HEK293 (cell line): ENCODE measurements at regions not wholly inside any gene's neighbourhood (a gene's known extent, or its start where the extent isn't known, plus 50 kb on each side); places are given as distances from the start of the nearest gene placed in this dataset.

ENCODE experiments used
- CTCF ChIA-PET: fragments of 350-600 bp; formaldehyde crosslinking; extraction: SDS; loops from one replicate; lab custom pipeline; 2021; ENCODE audit warnings: antibody characterized with exemption; lab: Yijun Ruan, JAX
- POLR2A ChIA-PET: fragments of 300-600 bp; formaldehyde crosslinking; extraction: SDS; loops from one replicate; lab custom pipeline; 2020; ENCODE audit warnings: antibody characterized with exemption, inconsistent platforms; lab: Yijun Ruan, JAX
- H3K27ac ChIP-seq: fragments of 200-500 bp; sonication (Bioruptor generic); 2 replicates; pipeline ENCODE4 v1.5.1; 2014; ENCODE audit warnings: low read depth, low read length, control low read depth, inconsistent platforms; ENCODE audit errors: extremely low read depth
- H3K36me3 ChIP-seq, 2 experiments: fragments of 200-500 bp in 1 of 2; sonication (Bioruptor generic) in 1 of 2; 1 replicate in 1 of 2; 2 replicates in 1 of 2; pipeline ENCODE4 v1.5.1; 2014 to 2017; ENCODE audit warnings: inconsistent platforms in 2 of 2, low read length in 2 of 2; ENCODE audit not compliant: control insufficient read depth in 2 of 2, insufficient read depth in 1 of 2
- H3K4me1 ChIP-seq: fragments of 200-500 bp; sonication (Bioruptor generic); 2 replicates; pipeline ENCODE4 v1.5.1; 2014; ENCODE audit warnings: mild to moderate bottlenecking, low read length, inconsistent platforms; ENCODE audit not compliant: control insufficient read depth, insufficient read depth
- H3K4me3 ChIP-seq: 2 replicates; pipeline ENCODE4 v1.5.1; 2011; ENCODE audit warnings: low read depth, mild to moderate bottlenecking, control low read depth, low read length, moderate library complexity
- H3K9me3 ChIP-seq: fragments of 200-500 bp; sonication (Bioruptor generic); 2 replicates; pipeline ENCODE4 v1.5.1; 2014; ENCODE audit warnings: low read depth, low read length, inconsistent platforms; ENCODE audit not compliant: control insufficient read depth, insufficient read depth
- GFI1B ChIP-seq: fragments of 450-650 bp; formaldehyde crosslinking; IDR thresholded peaks from 2 replicates; pipeline ENCODE4 v1.5.1; 2016; ENCODE audit warnings: missing biosample characterization, missing genetic modification characterization
- YY1 ChIP-seq: fragments of 450-650 bp; formaldehyde crosslinking; IDR thresholded peaks from 2 replicates; pipeline ENCODE4 v1.5.1; 2018; ENCODE audit warnings: missing biosample characterization, missing genetic modification characterization
- ZBTB17 ChIP-seq: fragments of 450-650 bp; formaldehyde crosslinking; IDR thresholded peaks from 2 replicates; pipeline ENCODE4 v1.5.1; 2016; ENCODE audit warnings: missing biosample characterization, missing genetic modification characterization
- ZFP3 ChIP-seq: fragments of 450-650 bp; formaldehyde crosslinking; IDR thresholded peaks from 2 replicates; pipeline ENCODE4 v1.5.1; 2016; ENCODE audit warnings: low read depth, missing biosample characterization, missing genetic modification characterization
- ZNF132 ChIP-seq: fragments of 450-650 bp; formaldehyde crosslinking; IDR thresholded peaks from 2 replicates; pipeline ENCODE4 v1.5.1; 2017; ENCODE audit warnings: missing biosample characterization, missing genetic modification characterization, borderline replicate concordance
- ZNF184 ChIP-seq: fragments of 450-650 bp; IDR thresholded peaks from 2 replicates; pipeline ENCODE4 v1.5.1; 2018; ENCODE audit warnings: missing biosample characterization, mild to moderate bottlenecking, missing genetic modification characterization
- ZNF202 ChIP-seq: fragments of 450-650 bp; formaldehyde crosslinking; IDR thresholded peaks from 2 replicates; pipeline ENCODE4 v1.5.1; 2016; ENCODE audit warnings: missing biosample characterization, missing genetic modification characterization, borderline replicate concordance
- ZNF23 ChIP-seq: fragments of 450-650 bp; formaldehyde crosslinking; IDR thresholded peaks from 2 replicates; pipeline ENCODE4 v1.5.1; 2016; ENCODE audit warnings: missing biosample characterization, missing genetic modification characterization, borderline replicate concordance
- ZNF274 ChIP-seq, 2 experiments: fragments of 200-500 bp in 1 of 2; fragments of 450-650 bp in 1 of 2; sonication (Bioruptor generic) in 1 of 2; formaldehyde crosslinking in 1 of 2; IDR thresholded peaks; 2 replicates each; pipeline versions ENCODE4 v1.5.1 to v1.6.1; 2014 to 2016; ENCODE audit warnings: borderline replicate concordance in 1 of 2, inconsistent platforms in 1 of 2, low read length in 1 of 2, missing biosample characterization in 1 of 2, missing genetic modification characterization in 1 of 2
- ZNF404 ChIP-seq: fragments of 450-650 bp; formaldehyde crosslinking; IDR thresholded peaks from 2 replicates; pipeline ENCODE4 v1.5.1; 2017; ENCODE audit warnings: missing biosample characterization, missing genetic modification characterization
- ZNF426 ChIP-seq: fragments of 450-650 bp; formaldehyde crosslinking; IDR thresholded peaks from 2 replicates; pipeline ENCODE4 v1.5.1; 2017; ENCODE audit warnings: missing biosample characterization, missing genetic modification characterization, mild to moderate bottlenecking, inconsistent platforms, moderate library complexity
- ZNF501 ChIP-seq: fragments of 450-650 bp; formaldehyde crosslinking; IDR thresholded peaks from 2 replicates; pipeline ENCODE4 v1.5.1; 2016; ENCODE audit warnings: missing biosample characterization, missing genetic modification characterization
- ZNF561 ChIP-seq: fragments of 450-650 bp; IDR thresholded peaks from 2 replicates; pipeline ENCODE4 v1.5.1; 2018; ENCODE audit warnings: missing biosample characterization, missing genetic modification characterization, borderline replicate concordance
- ZNF600 ChIP-seq: fragments of 450-650 bp; formaldehyde crosslinking; IDR thresholded peaks from 2 replicates; pipeline ENCODE4 v1.5.1; 2016; ENCODE audit warnings: missing biosample characterization, missing genetic modification characterization
- ZNF677 ChIP-seq: fragments of 450-650 bp; IDR thresholded peaks from 2 replicates; pipeline ENCODE4 v1.5.0; 2018; ENCODE audit warnings: missing biosample characterization, mild to moderate bottlenecking, missing genetic modification characterization, moderate library complexity
- ZNF76 ChIP-seq: fragments of 450-650 bp; formaldehyde crosslinking; IDR thresholded peaks from 2 replicates; pipeline ENCODE4; 2016; ENCODE audit warnings: low read depth, missing biosample characterization, missing genetic modification characterization, borderline replicate concordance
- ZNF837 ChIP-seq: fragments of 450-650 bp; formaldehyde crosslinking; IDR thresholded peaks from 2 replicates; pipeline ENCODE4 v1.5.1; 2016; ENCODE audit warnings: missing biosample characterization, missing genetic modification characterization
- TF ChIP-seq, protein P1 (sequence below): fragments of 450-650 bp; formaldehyde crosslinking; IDR thresholded peaks from 2 replicates; pipeline ENCODE4 v1.5.1; 2017; ENCODE audit warnings: missing biosample characterization, mild to moderate bottlenecking, missing genetic modification characterization, moderate library complexity
- TF ChIP-seq, protein P2 (sequence below): fragments of 450-650 bp; formaldehyde crosslinking; IDR thresholded peaks from 2 replicates; pipeline ENCODE4 v1.5.1; 2016; ENCODE audit warnings: missing biosample characterization, missing genetic modification characterization
- TF ChIP-seq, protein P3 (sequence below): fragments of 450-650 bp; formaldehyde crosslinking; IDR thresholded peaks from 2 replicates; pipeline ENCODE4 v1.5.1; 2016; ENCODE audit warnings: missing biosample characterization, missing genetic modification characterization
- TF ChIP-seq, protein P4 (sequence below): fragments of 450-650 bp; formaldehyde crosslinking; IDR thresholded peaks from 2 replicates; pipeline ENCODE4 v1.5.1; 2017; ENCODE audit warnings: missing biosample characterization, missing genetic modification characterization

DNA sequence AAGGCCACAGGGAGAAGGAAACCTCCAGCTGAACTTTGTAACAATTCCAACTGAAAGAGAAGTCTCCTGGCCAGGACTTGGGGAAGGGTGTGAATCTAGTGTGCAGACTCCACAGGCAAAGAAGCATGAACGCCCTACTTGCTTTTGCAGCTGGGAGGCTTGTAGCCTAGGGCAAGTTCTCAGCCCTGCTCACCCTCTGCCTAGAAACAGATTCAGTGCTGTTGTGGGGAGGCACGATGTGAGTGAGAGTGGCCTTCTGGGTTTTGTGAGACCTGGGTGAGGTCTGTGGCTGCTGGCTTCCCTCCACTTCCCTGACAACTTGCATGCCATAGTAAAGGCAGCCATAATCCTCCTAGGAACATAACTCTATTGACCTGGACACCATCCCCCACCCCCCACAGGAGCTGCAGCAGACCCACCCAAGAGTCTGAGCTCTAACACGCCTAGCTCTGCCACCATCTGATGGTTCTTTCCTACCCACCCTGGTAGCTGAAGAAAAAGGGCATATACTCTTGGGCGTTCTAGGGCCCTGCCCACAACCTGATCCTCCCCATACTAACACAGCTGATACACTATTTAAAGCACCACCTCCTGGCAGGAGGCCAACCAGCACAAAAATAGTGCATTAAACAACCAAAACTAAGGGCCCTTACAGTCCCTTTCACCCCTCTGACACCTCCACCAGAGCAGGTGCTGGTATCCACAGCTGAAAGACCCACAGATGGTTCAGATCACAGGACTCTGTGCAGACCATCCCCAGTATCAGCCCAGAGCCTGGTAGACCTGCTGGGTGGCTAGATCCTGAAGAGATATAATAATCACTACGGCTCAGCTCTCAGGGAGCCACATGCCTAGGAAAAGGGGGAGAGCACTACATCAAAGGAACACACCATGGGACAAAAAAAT is 426.5 kb downstream of the IGSF11 start:
- Histone ChIP-seq H3K4me3 (no peak overlapping the region), H3K36me3 (no peaks in the 10 kb centered on the region), H3K27ac (no peak overlapping the region), H3K9me3 (no peaks in the 10 kb centered on the region), H3K4me1 (no peaks in the 10 kb centered on the region)
- POLR2A ChIA-PET = no interaction called here
- no peak for TF ChIP-seq ZNF600 (tag by site-specific recombination)
- TF ChIP-seq ZNF202 = no peak
- no peak for TF ChIP-seq ZNF132 (tag by site-specific recombination)
- TF ChIP-seq GFI1B (tag by site-specific recombination) = no peak
- no peak for TF ChIP-seq ZNF561 (tag by site-specific recombination)
- TF ChIP-seq ZNF23 (tag by site-specific recombination) = no peak
- no peak for TF ChIP-seq ZNF76
- no peak for TF ChIP-seq ZNF184 (tag by site-specific recombination)
- no peak for TF ChIP-seq ZNF274 (IDR thresholded peaks at IDR 0.05; ENCODE audit: low read length)
- no peak for TF ChIP-seq ZNF274 (tag by site-specific recombination; IDR thresholded peaks at IDR 0.05; ENCODE audit: borderline replicate concordance)
- TF ChIP-seq, protein P1, sequence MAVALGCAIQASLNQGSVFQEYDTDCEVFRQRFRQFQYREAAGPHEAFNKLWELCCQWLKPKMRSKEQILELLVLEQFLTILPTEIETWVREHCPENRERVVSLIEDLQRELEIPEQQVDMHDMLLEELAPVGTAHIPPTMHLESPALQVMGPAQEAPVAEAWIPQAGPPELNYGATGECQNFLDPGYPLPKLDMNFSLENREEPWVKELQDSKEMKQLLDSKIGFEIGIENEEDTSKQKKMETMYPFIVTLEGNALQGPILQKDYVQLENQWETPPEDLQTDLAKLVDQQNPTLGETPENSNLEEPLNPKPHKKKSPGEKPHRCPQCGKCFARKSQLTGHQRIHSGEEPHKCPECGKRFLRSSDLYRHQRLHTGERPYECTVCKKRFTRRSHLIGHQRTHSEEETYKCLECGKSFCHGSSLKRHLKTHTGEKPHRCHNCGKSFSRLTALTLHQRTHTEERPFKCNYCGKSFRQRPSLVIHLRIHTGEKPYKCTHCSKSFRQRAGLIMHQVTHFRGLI (tag by site-specific recombination) = no peak
- no peak for TF ChIP-seq ZNF837
- TF ChIP-seq, protein P2, sequence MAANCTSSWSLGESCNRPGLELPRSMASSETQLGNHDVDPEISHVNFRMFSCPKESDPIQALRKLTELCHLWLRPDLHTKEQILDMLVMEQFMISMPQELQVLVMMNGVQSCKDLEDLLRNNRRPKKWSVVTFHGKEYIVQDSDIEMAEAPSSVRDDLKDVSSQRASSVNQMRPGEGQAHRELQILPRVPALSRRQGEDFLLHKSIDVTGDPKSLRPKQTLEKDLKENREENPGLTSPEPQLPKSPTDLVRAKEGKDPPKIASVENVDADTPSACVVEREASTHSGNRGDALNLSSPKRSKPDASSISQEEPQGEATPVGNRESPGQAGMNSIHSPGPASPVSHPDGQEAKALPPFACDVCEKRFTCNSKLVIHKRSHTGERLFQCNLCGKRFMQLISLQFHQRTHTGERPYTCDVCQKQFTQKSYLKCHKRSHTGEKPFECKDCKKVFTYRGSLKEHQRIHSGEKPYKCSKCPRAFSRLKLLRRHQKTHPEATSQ = no peak
- CTCF ChIA-PET = no interaction called here

DNA sequence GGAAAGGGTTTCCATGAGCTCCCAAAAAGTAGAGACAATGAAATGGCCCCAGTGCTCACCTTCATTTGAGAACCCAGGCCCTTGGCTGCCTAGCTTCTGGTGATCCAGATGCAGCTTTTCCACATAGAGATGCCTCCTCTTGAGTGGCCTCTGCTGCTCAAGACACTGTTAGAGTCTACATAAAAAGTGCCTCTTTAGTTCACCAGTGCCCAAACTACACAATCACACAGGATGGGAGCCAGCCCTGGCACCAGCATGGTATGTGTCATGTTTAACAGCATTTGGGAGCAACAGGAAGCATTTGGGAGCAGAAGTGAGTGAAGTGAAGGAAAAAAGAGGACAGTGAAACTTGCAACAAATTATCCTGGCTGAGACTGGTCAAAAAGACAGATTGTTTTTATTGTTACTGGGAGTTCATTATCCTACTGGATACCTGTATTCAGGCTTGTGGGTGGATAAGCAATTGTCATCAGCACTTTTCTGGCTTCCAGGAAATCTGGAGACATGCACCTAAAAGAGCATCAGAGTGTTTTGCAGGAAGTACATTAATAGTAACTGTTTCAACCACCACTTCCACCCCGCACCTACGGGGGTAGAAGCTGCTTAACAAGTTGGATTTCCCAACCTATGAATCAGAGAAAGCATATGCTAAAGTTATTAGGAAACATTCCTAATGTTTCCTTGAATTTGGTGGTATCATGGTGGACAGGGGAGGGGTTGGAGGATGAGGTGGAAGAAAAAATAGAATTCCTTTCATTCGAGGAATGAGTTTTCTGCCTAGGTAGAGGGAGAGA is 416.2 kb downstream of the IGSF11 start:
- CTCF ChIA-PET = no interaction called here
- no peaks in the 10 kb centered on the region for H3K9me3 ChIP-seq
- TF ChIP-seq ZBTB17 (tag by site-specific recombination) (no peak), ZNF501 (tag by site-specific recombination) (no peak), ZFP3 (tag by site-specific recombination) (no peak), YY1 (tag by site-specific recombination) (no peak), ZNF677 (tag by site-specific recombination) (no peak), ZNF404 (tag by site-specific recombination) (no peak), ZNF426 (tag by site-specific recombination) (no peak)
- TF ChIP-seq, protein P3, sequence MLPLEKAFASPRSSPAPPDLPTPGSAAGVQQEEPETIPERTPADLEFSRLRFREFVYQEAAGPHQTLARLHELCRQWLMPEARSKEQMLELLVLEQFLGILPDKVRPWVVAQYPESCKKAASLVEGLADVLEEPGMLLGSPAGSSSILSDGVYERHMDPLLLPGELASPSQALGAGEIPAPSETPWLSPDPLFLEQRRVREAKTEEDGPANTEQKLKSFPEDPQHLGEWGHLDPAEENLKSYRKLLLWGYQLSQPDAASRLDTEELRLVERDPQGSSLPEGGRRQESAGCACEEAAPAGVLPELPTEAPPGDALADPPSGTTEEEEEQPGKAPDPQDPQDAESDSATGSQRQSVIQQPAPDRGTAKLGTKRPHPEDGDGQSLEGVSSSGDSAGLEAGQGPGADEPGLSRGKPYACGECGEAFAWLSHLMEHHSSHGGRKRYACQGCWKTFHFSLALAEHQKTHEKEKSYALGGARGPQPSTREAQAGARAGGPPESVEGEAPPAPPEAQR (tag by site-specific recombination) = no peak
- TF ChIP-seq, protein P4, sequence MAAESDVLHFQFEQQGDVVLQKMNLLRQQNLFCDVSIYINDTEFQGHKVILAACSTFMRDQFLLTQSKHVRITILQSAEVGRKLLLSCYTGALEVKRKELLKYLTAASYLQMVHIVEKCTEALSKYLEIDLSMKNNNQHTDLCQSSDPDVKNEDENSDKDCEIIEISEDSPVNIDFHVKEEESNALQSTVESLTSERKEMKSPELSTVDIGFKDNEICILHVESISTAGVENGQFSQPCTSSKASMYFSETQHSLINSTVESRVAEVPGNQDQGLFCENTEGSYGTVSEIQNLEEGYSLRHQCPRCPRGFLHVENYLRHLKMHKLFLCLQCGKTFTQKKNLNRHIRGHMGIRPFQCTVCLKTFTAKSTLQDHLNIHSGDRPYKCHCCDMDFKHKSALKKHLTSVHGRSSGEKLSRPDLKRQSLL (tag by site-specific recombination) = no peak
- TF ChIP-seq, all 188 proteins: peak for 0
- no peaks in the 10 kb centered on the region for H3K36me3 ChIP-seq
- no peak overlapping the region for H3K4me3 ChIP-seq
- no peaks in the 10 kb centered on the region for H3K4me1 ChIP-seq
- POLR2A ChIA-PET = no interaction called here
- no peak overlapping the region for H3K27ac ChIP-seq
